Fibroblast of the aortic adventitia (primary cell): ENCODE measurements at regions not wholly inside any gene's neighbourhood (a gene's known extent, or its start where the extent isn't known, plus 50 kb on each side); places are given as distances from the start of the nearest gene placed in this dataset.
"Not testable (repeated sequence)": the region's sequence is repeated elsewhere in the genome, so short reads cannot be mapped to it uniquely, and the experiment has no call there.

Experiments used
- DNase-seq: peaks from one replicate; pipeline ENCODE4 v3.0.0-alpha.2; 2010; ENCODE audit warnings: low read depth
- H3K4me3 ChIP-seq: 2 replicates; pipeline ENCODE4 v1.5.1; 2011; ENCODE audit warnings: low read depth, mild to moderate bottlenecking, control low read depth, low read length, moderate library complexity
- TF ChIP-seq, protein P1 (sequence below): IDR thresholded peaks from 2 replicates; pipeline ENCODE4 v1.5.1; 2011; ENCODE audit warnings: mild to moderate bottlenecking, low read length, control low read depth, inconsistent platforms; ENCODE audit not compliant: insufficient read depth

DNA sequence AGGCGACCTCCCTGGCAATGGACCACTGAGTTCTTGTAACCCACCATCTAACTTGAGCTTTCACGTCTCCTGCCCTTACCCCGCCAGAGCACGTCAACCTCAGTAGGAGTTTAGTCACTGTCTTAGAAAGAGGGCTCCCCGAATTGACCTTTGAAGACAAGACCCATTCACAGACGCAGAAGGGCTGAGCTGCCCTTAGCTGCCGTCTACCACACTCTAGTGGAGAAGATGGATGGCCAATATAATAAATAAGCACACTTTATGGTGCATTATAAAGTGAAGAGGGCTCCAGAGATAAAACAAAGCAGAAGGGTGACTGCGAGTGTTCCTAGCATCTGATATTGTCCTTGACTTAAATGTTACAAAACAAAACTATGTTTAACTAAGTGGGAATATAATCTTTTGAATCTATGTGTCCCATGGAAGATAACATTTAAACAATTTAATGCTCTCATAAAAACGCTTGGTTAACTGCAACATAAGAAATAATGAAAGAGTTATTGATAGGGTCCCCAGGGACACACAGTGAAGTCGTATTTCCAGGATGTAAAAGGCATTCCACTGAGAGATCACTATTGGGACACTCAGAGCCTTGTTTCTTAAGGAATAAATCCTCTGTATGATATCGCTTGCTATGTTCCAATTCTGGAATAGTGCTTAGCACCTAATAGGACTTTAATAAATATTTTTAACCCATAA is 261.1 kb downstream of the THBS2 start:
- no peak overlapping the region for H3K4me3 ChIP-seq
- TF ChIP-seq, protein P1, sequence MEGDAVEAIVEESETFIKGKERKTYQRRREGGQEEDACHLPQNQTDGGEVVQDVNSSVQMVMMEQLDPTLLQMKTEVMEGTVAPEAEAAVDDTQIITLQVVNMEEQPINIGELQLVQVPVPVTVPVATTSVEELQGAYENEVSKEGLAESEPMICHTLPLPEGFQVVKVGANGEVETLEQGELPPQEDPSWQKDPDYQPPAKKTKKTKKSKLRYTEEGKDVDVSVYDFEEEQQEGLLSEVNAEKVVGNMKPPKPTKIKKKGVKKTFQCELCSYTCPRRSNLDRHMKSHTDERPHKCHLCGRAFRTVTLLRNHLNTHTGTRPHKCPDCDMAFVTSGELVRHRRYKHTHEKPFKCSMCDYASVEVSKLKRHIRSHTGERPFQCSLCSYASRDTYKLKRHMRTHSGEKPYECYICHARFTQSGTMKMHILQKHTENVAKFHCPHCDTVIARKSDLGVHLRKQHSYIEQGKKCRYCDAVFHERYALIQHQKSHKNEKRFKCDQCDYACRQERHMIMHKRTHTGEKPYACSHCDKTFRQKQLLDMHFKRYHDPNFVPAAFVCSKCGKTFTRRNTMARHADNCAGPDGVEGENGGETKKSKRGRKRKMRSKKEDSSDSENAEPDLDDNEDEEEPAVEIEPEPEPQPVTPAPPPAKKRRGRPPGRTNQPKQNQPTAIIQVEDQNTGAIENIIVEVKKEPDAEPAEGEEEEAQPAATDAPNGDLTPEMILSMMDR = no peak
- DNase-seq = no peak

DNA sequence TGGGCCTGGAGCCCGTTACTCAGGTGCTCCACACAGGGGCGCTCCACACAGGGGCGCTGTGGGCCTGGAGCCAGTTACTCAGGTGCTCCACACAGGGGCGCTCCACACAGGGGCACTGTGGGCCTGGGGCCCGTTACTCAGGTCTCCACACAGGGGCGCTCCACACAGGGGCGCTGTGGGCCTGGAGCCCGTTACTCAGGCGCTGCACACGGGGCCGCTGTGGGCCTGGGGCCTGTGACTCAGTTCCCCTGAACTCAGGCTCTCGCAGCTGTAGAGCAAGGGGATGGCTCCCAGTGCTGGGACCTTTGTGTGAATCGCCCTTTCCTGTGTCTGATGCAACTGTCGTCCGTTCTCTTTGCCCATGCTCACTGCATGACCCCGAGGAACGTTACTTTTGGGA is 262.0 kb downstream of the THBS2 start:
- H3K4me3 ChIP-seq, DNase-seq: not testable (repeated sequence)

DNA sequence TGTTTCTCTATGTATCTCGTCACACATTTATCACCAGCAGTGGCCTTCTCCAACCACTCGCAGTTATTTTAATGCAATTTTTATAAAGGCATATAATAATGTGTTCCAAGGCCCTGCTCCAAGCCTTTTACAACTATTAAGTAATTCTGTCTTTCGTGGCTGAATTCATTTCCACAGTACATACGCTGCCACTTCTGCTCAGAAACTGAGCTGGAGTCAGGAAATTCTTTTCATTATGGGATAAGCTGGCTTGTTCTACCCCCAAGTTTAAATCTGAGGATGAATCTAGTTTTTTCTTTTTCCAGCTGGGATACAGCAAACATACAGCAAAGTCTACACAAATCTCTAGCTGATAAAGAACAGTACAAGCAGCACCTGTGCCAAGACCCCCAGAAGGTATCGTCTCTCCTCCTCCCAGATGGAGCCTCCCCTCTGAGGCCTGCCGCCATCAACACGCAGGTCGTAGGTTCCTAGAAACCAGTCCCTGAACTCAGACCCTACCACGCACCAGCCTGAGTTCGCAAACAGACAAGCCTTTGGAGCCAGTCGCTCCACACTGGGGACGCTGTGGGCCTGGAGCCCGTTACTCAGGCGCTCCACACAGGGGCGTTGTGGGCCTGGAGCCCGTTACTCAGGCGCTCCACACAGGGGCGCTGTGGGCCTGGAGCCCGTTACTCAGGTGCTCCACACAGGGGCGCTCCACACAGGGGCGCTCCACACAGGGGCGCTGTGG is 263.5 kb downstream of the THBS2 start:
- TF ChIP-seq, protein P1 = no peak
- peak; percentile 23 for DNase-seq
- H3K4me3 ChIP-seq = no peak overlapping the region

DNA sequence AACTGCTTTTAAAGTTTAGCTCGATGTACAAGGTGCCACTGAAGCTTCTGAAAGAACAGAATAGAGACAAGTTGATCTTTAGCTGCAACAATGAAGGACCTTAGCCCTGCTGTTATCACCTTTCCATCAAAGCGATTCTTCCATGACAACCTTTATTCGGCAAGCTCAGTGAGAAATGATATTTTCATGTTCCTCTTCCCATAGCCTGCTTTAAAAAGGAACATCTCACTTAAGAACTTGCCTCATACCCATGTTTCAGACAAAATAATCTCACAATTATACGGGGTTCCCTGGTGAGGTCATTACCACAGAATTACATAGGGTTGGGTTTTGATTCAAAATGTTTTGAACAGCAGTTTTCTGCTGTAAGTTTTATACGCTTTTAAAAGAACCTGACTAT is 264.2 kb downstream of the THBS2 start:
- no peak overlapping the region for H3K4me3 ChIP-seq
- TF ChIP-seq, protein P1 = no peak
- peak; percentile 30 for DNase-seq

DNA sequence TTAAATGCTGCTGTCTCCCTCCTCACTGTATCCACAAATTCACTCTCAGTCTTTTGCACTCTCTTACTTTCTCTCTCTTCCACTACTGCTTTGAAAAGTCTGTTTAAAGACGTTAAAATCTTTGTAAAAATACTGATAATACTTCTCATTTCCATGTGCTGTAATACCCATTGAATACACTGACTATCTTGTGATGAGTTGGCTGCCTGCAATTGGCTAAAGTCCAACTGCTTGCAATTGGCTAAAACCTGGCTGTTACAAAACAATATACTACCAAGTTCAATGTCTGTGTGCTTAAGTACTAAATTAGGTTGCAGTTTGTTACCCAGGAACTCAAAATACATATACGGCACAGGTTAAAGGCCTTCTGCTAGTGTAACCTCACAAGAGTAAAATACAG is 264.8 kb downstream of the THBS2 start:
- no peak overlapping the region for H3K4me3 ChIP-seq
- DNase-seq = peak; percentile 87
- TF ChIP-seq, protein P1 = no peak

DNA sequence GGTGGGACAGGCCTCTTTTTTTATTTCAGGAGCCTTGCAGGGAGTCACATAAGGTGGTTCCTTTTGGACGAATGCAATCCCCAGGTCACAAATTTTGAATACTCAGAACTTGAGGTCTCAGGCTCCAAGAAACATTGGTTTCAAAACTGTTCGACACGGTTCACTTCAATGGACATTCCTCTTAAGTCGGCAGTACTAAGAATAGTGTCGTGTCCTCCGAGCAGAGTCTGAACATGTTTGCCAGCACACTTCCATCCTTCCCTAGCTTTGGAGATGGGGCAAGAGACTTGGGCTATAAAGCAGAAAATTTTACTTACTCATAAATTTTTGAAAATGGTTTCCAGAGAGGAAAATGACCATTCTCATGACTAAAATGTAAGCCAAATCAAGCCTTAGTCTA is 265.4 kb downstream of the THBS2 start:
- DNase-seq = no peak
- TF ChIP-seq, protein P1 = no peak
- no peak overlapping the region for H3K4me3 ChIP-seq

DNA sequence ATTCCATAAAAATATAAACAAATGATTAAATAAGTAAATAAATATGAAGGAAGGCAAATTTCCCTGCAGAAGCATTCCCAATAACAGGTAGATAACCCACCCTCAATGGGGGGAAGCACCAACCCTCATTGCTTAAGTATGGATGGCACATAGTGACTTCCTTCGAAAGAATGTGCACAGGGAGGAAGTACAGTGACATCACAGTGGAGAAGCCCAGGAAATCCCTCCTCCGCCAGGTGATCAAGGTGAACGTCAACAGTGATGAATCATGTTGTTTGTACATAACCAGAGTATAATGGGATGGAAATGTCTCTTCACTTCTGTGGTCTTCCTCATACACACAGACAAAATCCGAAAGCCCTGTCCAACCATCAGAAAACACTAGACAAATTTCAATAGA is 267.9 kb downstream of the THBS2 start:
- TF ChIP-seq, protein P1 = no peak
- H3K4me3 ChIP-seq = no peak overlapping the region
- DNase-seq = no peak
